ENCODE measurements at regions not wholly inside any gene's neighbourhood (a gene's known extent, or its start where the extent isn't known, plus 50 kb on each side); places are given as distances from the start of the nearest gene placed in this dataset.

DNA sequence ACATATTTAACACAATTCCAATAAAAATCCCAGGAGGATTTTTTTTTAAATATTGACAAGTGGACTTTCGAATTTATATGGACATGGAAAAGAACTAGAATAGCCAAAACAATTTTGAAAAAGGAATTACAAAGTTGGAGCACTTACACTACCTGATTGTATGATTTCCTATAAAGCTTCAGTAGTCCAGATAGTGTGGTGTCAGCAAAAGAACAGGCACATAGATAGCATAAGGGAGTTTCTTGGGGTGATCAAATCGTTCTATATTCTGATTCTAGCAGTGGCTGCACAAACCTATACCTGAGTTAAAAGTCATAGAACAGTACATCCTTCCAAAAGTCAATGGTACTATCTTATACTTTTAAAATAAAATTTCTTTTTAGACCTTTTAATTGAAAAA, 66.4 kb upstream of the CES5A start:
- H3K36me3 ChIP-seq (ENCODE audit: insufficient read depth), result no peaks in the 10 kb centered on the region
- no peaks in the 10 kb centered on the region for H3K4me1 ChIP-seq (ENCODE audit: insufficient read depth)
- H3K4me3 ChIP-seq (ENCODE audit: low read depth, low read length), result no peak overlapping the region
- WGBS, result 59% methylated on average over 2 of the region's 2 CpGs
- no peak for DNase-seq (ENCODE audit: extremely low spot score)
- H3K27ac ChIP-seq (ENCODE audit: low read depth), result no peak overlapping the region

DNA sequence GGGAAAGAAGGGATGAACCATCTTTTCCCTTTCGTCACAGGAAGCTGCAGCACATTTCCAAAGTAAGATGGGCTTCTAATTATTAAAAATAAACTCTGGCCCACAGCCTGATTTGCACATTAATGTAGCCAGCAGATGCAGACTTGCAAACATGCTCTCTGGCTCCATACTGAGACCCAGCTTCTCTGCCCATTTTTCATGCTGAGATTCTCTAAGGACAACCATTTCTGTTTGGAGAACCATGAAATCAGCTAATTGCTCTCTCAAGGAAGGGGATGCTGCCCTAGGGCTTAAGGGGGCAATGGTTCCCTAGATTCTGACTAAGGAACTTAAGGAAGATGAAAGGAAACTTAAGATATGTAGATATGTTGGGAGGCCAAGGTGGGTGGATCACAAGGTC, 63.0 kb upstream of the CES5A start:
- H3K36me3 ChIP-seq (ENCODE audit: insufficient read depth), result no peaks in the 10 kb centered on the region
- no peaks in the 10 kb centered on the region for H3K4me1 ChIP-seq (ENCODE audit: insufficient read depth)
- WGBS, result 65% methylated on average over 1 of the region's 1 CpG
- DNase-seq (ENCODE audit: extremely low spot score), result no peak
- no peak overlapping the region for H3K27ac ChIP-seq (ENCODE audit: low read depth)
- no peak overlapping the region for H3K4me3 ChIP-seq (ENCODE audit: low read depth, low read length)

DNA sequence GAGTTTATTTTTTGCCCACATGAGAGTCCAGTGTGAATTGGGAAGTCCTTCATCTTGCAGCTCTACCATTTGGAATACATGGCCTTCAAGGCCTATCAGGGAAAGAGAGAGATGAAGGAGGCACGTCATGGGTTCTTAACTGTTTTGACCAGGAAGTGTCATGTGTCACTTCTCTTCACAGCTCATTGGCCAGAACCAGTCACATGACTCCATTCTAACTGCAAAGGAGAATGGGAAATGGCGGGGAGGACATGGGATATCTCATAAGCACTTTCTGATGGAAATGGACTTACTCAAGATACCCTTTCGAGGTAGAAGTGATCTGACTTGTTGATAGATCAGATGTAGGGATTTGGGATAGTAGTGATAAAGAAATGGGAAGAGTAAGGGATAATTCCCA, 57.9 kb upstream of the CES5A start:
- no peak overlapping the region for H3K27ac ChIP-seq (ENCODE audit: low read depth)
- H3K4me3 ChIP-seq (ENCODE audit: low read depth, low read length), result no peak overlapping the region
- no peaks in the 10 kb centered on the region for H3K4me1 ChIP-seq (ENCODE audit: insufficient read depth)
- no peak for DNase-seq (ENCODE audit: extremely low spot score)
- H3K36me3 ChIP-seq (ENCODE audit: insufficient read depth), result no peaks in the 10 kb centered on the region
- 72% methylated on average over 3 of the region's 3 CpGs for WGBS

DNA sequence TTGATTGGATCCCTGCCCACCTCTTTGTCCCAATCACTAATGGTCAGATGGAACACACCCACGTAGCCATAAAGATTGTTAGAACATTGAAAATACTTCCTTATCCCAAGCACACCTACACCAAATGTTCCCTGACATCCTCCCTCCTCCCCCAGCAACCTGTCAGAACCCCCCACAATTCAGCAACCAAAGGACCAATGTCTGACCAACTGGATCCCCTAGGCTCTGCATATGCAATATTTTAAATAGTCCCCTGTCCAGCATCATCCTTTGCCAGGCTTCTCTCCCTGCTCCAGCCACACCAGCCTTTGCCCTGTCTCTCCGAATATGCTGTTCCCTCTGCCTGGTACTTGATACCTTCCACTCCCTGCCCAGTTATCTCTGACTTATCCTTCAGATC, 54.9 kb upstream of the CES5A start:
- DNase-seq (ENCODE audit: extremely low spot score), result no peak
- no peaks in the 10 kb centered on the region for H3K36me3 ChIP-seq (ENCODE audit: insufficient read depth)
- H3K27ac ChIP-seq (ENCODE audit: low read depth), result no peak overlapping the region
- no peak overlapping the region for H3K4me3 ChIP-seq (ENCODE audit: low read depth, low read length)
- 77% methylated on average over 2 of the region's 2 CpGs for WGBS
- no peaks in the 10 kb centered on the region for H3K4me1 ChIP-seq (ENCODE audit: insufficient read depth)

DNA sequence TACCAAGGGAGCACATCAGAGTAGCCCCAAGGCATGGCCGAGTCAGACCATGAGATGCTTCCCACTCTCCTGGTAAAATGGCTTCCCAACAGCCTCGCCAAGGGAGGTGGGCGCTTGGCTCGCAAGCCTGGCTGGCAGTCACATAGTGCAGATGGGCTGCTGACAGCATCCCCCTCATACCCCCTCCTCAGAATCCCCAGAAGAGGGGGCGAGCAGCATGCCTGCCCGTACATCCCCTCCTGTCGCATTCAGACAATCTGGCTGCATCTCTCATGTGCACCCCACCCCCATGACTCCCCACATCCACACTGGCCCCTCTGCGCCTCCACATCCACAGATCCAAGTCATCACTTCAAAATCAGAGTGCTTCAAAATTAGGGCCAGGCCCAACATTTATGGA, 54.0 kb upstream of the CES5A start:
- 83% methylated on average over 8 of the region's 8 CpGs for WGBS
- no peak for DNase-seq (ENCODE audit: extremely low spot score)
- no peak overlapping the region for H3K4me3 ChIP-seq (ENCODE audit: low read depth, low read length)
- no peak overlapping the region for H3K27ac ChIP-seq (ENCODE audit: low read depth)
- no peaks in the 10 kb centered on the region for H3K4me1 ChIP-seq (ENCODE audit: insufficient read depth)
- H3K36me3 ChIP-seq (ENCODE audit: insufficient read depth), result no peaks in the 10 kb centered on the region

DNA sequence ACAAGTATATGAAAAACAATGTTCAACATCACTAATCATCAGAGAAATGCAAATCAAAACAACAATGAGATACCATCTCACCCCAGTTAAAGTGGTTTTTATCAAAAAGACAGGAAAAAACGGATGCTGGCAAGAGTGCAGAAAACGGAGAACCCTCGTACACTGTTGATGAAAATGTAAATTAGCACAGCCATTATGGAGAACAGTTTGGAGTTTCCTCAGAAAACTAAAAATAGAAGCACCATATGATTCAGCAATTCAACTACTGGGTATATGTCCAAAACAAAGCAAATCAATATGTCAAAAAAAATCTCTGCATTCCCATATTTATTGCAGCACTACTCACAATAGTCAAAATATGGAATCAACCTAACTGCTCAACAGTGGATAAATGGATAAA, 50.1 kb upstream of the CES5A start:
- no peak for DNase-seq (ENCODE audit: extremely low spot score)
- 41% methylated on average over 3 of the region's 3 CpGs for WGBS
- Histone ChIP-seq H3K4me1 (ENCODE audit: insufficient read depth) (no peaks in the 10 kb centered on the region), H3K36me3 (ENCODE audit: insufficient read depth) (no peaks in the 10 kb centered on the region), H3K4me3 (ENCODE audit: low read depth, low read length) (no peak overlapping the region), H3K27ac (ENCODE audit: low read depth) (no peak overlapping the region)

Data from urinary bladder (tissue), 3 donors.